ENCODE measurements at regions not wholly inside any gene's neighbourhood (a gene's known extent, or its start where the extent isn't known, plus 50 kb on each side); places are given as distances from the start of the nearest gene placed in this dataset.

DNA sequence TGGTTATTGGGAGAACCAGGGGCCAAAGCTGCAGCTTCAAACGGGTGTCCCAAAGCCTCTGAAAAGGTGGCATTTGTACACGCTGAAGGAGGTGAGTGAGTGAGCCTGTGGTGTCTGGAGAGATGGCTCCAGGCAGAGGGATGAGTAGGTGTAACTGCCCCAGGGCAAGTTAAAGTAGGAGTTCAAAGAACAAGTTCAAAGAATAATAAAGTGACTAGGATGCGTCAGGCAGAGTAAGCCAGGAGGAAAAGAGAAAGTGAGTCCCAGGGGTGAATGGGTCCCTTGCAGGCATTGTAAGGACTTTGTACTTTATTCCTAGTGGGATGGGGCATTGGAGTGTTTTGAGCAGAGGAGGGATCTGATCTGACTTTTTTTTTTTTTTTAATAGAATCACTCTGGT lies 201.4 kb upstream of the PWP1 start:
- Histone ChIP-seq H3K4me1 (no peaks in the 10 kb centered on the region), H3K4me3 (no peak overlapping the region), H3K27me3 (no peaks in the 10 kb centered on the region), H3K9me3 (no peaks in the 10 kb centered on the region), H3K27ac (no peak overlapping the region), H3K36me3 (no peaks in the 10 kb centered on the region)
- no peak for ATAC-seq
- intact Hi-C loops (cut with DNase I) = no loop called here
- DNase-seq = no peak
- WGBS, 2 donors = 75 to 85% methylated on average over 3 of the region's 3 CpGs
- TF ChIP-seq, protein P1, sequence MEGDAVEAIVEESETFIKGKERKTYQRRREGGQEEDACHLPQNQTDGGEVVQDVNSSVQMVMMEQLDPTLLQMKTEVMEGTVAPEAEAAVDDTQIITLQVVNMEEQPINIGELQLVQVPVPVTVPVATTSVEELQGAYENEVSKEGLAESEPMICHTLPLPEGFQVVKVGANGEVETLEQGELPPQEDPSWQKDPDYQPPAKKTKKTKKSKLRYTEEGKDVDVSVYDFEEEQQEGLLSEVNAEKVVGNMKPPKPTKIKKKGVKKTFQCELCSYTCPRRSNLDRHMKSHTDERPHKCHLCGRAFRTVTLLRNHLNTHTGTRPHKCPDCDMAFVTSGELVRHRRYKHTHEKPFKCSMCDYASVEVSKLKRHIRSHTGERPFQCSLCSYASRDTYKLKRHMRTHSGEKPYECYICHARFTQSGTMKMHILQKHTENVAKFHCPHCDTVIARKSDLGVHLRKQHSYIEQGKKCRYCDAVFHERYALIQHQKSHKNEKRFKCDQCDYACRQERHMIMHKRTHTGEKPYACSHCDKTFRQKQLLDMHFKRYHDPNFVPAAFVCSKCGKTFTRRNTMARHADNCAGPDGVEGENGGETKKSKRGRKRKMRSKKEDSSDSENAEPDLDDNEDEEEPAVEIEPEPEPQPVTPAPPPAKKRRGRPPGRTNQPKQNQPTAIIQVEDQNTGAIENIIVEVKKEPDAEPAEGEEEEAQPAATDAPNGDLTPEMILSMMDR (IDR thresholded peaks at IDR 0.05) = no peak
- no peak for FAIRE-seq

DNA sequence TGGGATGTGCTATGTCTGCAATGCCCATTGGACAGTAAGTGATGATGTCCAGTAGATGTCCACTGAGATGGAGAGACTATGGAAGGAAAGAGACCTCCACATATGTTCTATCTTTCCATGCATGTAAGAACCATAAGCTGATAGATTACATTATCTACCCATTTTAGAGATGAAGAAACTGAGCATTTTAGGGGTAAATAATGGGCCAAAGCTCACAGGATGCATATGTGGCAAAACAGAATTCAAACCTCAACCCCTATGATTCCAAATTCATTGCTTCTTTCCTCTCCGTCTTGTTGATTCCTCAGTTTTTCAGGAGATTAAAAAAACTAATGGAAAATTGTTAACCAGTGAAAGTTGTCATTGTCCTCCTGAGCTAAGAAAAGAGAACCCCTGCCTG lies 200.7 kb upstream of the PWP1 start:
- Histone ChIP-seq H3K4me3 (no peak overlapping the region), H3K27ac (no peak overlapping the region), H3K27me3 (no peaks in the 10 kb centered on the region), H3K9me3 (no peaks in the 10 kb centered on the region), H3K4me1 (no peaks in the 10 kb centered on the region), H3K36me3 (no peaks in the 10 kb centered on the region)
- ATAC-seq (no peak), DNase-seq (no peak), FAIRE-seq (no peak)
- intact Hi-C loops (cut with DNase I) = no loop called here
- 91 to 94% methylated on average over 1 of the region's 1 CpG for WGBS, 2 donors
- TF ChIP-seq, protein P1 (IDR thresholded peaks at IDR 0.05) = no peak

DNA sequence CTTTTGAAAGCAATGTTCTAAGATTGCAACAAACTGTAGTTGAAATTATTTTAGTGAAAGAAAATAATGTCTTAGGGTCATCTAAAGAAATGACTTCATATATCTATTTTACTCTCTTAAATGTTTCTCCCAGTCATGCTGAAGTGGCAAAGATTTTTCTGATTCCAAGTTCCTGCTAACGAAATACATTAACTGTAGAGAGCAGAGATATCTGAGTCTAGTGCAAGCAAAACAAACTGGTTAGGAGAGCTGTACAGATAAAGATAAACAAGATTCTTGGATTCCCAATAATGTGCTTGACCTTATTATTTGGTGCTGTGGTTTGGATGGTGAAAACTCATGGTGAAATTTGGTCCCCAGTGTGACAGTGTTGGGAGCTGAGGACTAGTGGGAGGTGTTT lies 199.9 kb upstream of the PWP1 start:
- DNase-seq (no peak), FAIRE-seq (no peak), ATAC-seq (peak in 2 of 4 donors; percentile 19 to 23)
- Histone ChIP-seq H3K4me1 (no peaks in the 10 kb centered on the region), H3K4me3 (no peak overlapping the region), H3K27me3 (no peaks in the 10 kb centered on the region), H3K9me3 (no peaks in the 10 kb centered on the region), H3K27ac (no peak overlapping the region), H3K36me3 (no peaks in the 10 kb centered on the region)
- intact Hi-C loops (cut with DNase I) = no loop called here
- 18 to 27% methylated on average over 1 of the region's 1 CpG for WGBS, 2 donors
- TF ChIP-seq, protein P1 (IDR thresholded peaks at IDR 0.05) = no peak

GRCh38 chr12:107486140-107486892 lies 199.3 kb upstream of the PWP1 start:
- Histone ChIP-seq H3K27ac (no peak overlapping the region), H3K27me3 (no peaks in the 10 kb centered on the region), H3K9me3 (no peaks in the 10 kb centered on the region), H3K4me3 (no peak overlapping the region), H3K36me3 (no peaks in the 10 kb centered on the region), H3K4me1 (no peaks in the 10 kb centered on the region)
- WGBS, 2 donors = 82 to 90% methylated on average over 2 of the region's 2 CpGs
- ATAC-seq (peak in 2 of 4 donors; percentile 9 to 21), FAIRE-seq (no peak), DNase-seq (no peak)
- TF ChIP-seq, protein P1 (IDR thresholded peaks at IDR 0.05) = no peak
- intact Hi-C loops (cut with DNase I) = no loop called here

- no peaks in the 10 kb centered on the region for H3K4me1 ChIP-seq
- DNase-seq (no peak), FAIRE-seq (no peak), ATAC-seq (peak in 2 of 4 donors; percentile 55 to 66)
- H3K4me3 ChIP-seq = no peak overlapping the region
- no peaks in the 10 kb centered on the region for H3K9me3 ChIP-seq
- WGBS, 2 donors = 61 to 71% methylated on average over 2 of the region's 2 CpGs
- intact Hi-C loops (cut with DNase I) = no loop called here
- no peaks in the 10 kb centered on the region for H3K27me3 ChIP-seq
- no peaks in the 10 kb centered on the region for H3K36me3 ChIP-seq
- TF ChIP-seq, protein P1 (IDR thresholded peaks at IDR 0.05) = no peak
- H3K27ac ChIP-seq = no peak overlapping the region
Measured at GRCh38 chr12:107487011-107487680, 198.5 kb upstream of the PWP1 start.
